PFSK-1 (cell line): ENCODE measurements at regions not wholly inside any gene's neighbourhood (a gene's known extent, or its start where the extent isn't known, plus 50 kb on each side); places are given as distances from the start of the nearest gene placed in this dataset.

Source experiments
- FOXP2 ChIP-seq: optimal IDR thresholded peaks from 2 replicates; pipeline ENCODE3; 2011; ENCODE audit warnings: borderline replicate concordance, control low read depth, inconsistent platforms; ENCODE audit not compliant: insufficient read depth; ENCODE audit errors: extremely low read length, extremely low read depth
- POLR2AphosphoS5 ChIP-seq: IDR thresholded peaks from 2 replicates; pipeline ENCODE4 v1.6.1; 2012; ENCODE audit warnings: low read depth, mild to moderate bottlenecking, control low read depth, low read length, moderate library complexity
- SIN3A ChIP-seq: IDR thresholded peaks from 2 replicates; pipeline ENCODE4 v1.6.1; 2012; ENCODE audit warnings: mild to moderate bottlenecking, low read length, moderate library complexity, borderline replicate concordance; ENCODE audit not compliant: insufficient read depth
- TAF1 ChIP-seq: IDR thresholded peaks from 2 replicates; pipeline ENCODE4 v1.6.1; 2012; ENCODE audit warnings: low read length, control low read depth, borderline replicate concordance; ENCODE audit not compliant: insufficient read depth
- TF ChIP-seq, protein P1 (sequence below), 2 experiments: IDR thresholded peaks; 2 replicates each; pipeline versions ENCODE4 v1.6.1 to v1.8.0; 2011 to 2012; ENCODE audit warnings: low read depth in 2 of 2, low read length in 2 of 2, control low read depth in 1 of 2, inconsistent platforms in 1 of 2, mild to moderate bottlenecking in 1 of 2, moderate library complexity in 1 of 2; ENCODE audit not compliant: insufficient read depth in 1 of 2

DNA sequence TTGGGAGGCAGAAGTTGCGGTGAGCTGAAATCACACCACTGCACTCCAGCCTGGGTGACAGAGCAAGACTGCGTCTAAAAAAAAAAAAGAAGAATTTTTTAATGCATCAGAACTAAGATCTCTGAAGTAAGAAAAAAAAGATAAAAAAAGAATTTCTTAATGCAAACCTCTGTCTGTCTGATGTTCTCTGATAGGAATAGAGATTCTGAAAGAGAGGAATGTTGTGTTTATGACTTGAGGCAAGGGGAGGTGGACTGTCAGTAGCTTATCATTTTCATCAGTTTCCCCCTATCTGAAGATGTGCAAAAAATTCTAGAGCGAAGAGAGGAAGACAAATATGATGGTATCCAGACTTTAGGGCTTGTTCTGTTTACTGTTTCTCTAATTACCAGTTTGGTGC lies 121.5 kb downstream of the SEC23IP start:
- TF ChIP-seq, protein P1, sequence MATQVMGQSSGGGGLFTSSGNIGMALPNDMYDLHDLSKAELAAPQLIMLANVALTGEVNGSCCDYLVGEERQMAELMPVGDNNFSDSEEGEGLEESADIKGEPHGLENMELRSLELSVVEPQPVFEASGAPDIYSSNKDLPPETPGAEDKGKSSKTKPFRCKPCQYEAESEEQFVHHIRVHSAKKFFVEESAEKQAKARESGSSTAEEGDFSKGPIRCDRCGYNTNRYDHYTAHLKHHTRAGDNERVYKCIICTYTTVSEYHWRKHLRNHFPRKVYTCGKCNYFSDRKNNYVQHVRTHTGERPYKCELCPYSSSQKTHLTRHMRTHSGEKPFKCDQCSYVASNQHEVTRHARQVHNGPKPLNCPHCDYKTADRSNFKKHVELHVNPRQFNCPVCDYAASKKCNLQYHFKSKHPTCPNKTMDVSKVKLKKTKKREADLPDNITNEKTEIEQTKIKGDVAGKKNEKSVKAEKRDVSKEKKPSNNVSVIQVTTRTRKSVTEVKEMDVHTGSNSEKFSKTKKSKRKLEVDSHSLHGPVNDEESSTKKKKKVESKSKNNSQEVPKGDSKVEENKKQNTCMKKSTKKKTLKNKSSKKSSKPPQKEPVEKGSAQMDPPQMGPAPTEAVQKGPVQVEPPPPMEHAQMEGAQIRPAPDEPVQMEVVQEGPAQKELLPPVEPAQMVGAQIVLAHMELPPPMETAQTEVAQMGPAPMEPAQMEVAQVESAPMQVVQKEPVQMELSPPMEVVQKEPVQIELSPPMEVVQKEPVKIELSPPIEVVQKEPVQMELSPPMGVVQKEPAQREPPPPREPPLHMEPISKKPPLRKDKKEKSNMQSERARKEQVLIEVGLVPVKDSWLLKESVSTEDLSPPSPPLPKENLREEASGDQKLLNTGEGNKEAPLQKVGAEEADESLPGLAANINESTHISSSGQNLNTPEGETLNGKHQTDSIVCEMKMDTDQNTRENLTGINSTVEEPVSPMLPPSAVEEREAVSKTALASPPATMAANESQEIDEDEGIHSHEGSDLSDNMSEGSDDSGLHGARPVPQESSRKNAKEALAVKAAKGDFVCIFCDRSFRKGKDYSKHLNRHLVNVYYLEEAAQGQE (IDR thresholded peaks at IDR 0.05; ENCODE audit: insufficient read depth in 1 of 2, low read depth in 2 of 2, low read length in 2 of 2): no peak
- TF ChIP-seq TAF1: no peak
- no peak for TF ChIP-seq POLR2AphosphoS5
- no peak for TF ChIP-seq SIN3A
- no peak for TF ChIP-seq FOXP2
